ENCODE measurements at regions not wholly inside any gene's neighbourhood (a gene's known extent, or its start where the extent isn't known, plus 50 kb on each side); places are given as distances from the start of the nearest gene placed in this dataset.
"Not testable (repeated sequence)": the region's sequence is repeated elsewhere in the genome, so short reads cannot be mapped to it uniquely, and the experiment has no call there.

- DNase-seq (ENCODE audit: low spot score), result peak; percentile 95
These were observed 50.0 kb upstream of the ACYP2 start for GRCh38 chr2:54065411-54065810.

GRCh38 chr2:54063967-54064535 lies 51.4 kb upstream of the ACYP2 start:
- DNase-seq (ENCODE audit: low spot score), result no peak

- no peak for DNase-seq (ENCODE audit: low spot score)
These were observed 53.0 kb upstream of the ACYP2 start for GRCh38 chr2:54062401-54062800.

DNA sequence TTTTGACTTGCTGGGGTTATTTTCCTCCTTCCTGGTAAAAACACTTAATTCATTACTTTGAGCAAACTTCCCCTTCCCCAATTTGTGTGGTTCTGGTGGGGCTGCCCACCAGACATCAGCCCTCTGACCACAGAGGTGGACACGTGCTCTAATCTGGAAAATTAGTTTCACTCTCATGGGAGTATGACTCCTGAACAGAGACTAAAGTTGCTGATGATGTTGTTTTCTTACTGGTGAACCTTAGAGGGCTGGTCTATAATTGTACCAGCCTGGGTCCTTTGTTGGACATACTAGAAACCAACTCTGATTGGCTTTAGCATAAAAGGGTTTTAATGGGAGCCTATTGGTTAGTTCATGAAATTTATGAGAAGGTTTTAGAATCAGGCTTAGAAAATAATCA lies 54.1 kb upstream of the ACYP2 start:
- DNase-seq (ENCODE audit: low spot score), result no peak

- DNase-seq (ENCODE audit: low spot score), result peak; percentile 30
These were observed 55.4 kb upstream of the ACYP2 start for GRCh38 chr2:54059986-54060385.

DNA sequence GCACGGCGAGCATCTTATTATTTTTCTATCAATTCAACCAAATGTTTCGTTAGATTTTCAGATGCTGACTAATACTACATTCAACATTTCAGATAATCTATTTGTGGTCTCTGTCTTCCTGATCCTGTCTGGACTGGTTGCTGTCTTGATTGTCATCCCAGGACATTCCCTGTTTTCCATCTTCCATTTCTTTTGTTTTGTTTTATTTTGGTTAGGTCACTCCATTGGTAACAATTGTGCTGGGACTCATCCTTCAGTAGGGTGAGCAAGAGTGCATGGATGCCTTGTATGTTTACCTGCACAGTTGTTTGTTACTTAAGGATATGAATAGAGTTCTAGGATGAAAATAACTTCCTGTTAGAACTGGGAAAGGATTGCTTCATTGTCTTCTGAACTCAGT lies 55.9 kb upstream of the ACYP2 start:
- DNase-seq (ENCODE audit: low spot score), result peak; percentile 21

DNA sequence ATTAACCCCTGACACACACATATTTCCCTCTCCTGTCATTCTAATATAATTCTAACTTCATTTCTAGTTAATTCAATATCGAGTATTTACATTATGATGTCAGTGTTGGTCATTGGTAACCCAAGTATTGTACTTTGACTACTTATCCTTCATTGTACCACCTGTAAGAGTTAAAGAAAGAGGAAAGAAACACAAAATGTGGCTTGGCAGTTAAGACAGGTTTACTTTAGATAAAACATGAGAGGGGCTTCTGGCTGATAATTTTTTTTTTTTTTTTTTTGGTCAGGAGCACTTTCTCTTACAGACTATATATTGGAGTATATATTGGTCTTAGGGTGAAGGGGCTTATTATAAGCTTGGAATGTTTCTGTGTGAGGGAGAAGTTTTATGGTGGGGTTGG lies 57.0 kb upstream of the ACYP2 start:
- no peak for DNase-seq (ENCODE audit: low spot score)

GRCh38 chr2:54054774-54055173 lies 60.6 kb upstream of the ACYP2 start:
- no peak for DNase-seq (ENCODE audit: low spot score)

- DNase-seq (ENCODE audit: low spot score), result no peak
These were observed 61.1 kb upstream of the ACYP2 start for GRCh38 chr2:54054271-54054670.

DNA sequence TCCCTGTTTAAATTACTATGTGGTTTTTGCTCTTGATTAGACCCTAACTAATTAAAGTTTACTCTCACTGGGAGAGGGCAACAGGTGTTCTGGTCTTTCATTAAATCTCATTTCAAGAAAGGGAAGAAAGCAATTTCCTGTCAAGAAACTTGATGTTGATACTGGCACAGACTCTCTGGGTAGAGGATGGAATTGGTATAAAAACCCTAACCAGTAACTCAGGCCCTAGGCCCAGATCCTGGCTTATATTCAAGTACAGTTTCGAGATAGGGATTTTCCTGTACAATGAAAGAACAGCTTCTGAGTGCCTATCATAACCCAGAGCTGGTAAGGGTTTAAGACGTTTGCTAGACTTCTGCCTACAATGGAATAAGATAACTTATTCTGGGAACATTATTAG lies 61.6 kb upstream of the ACYP2 start:
- DNase-seq (ENCODE audit: low spot score), result no peak

- peak; percentile 11 for DNase-seq (ENCODE audit: low spot score)
These were observed 62.3 kb upstream of the ACYP2 start for GRCh38 chr2:54052825-54053718.

- DNase-seq (ENCODE audit: low spot score), result no peak
These were observed 65.0 kb upstream of the ACYP2 start for GRCh38 chr2:54050445-54050844.

DNA sequence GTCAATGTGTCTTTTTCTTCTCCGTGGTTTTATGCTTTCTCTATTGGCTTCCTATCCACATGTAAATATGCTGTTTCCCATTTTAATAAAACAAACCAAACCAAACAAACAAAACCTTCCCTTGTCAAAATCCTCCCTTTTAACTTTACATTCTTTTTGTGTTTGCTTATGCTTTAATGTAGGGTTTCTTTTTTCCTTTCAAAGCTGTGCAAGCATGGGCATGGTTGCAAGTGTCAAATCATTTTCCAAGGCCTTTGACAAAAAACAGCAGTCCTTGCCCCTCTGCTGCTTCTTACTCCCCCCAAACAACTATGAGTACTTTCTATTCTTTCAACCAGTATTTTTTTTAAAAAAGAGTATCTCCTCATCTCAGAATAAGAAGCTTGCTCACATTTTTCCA lies 66.0 kb upstream of the ACYP2 start:
- DNase-seq (ENCODE audit: low spot score), result no peak

GRCh38 chr2:54048896-54049295 lies 66.5 kb upstream of the ACYP2 start:
- not testable (repeated sequence) for DNase-seq (ENCODE audit: low spot score)

DNA sequence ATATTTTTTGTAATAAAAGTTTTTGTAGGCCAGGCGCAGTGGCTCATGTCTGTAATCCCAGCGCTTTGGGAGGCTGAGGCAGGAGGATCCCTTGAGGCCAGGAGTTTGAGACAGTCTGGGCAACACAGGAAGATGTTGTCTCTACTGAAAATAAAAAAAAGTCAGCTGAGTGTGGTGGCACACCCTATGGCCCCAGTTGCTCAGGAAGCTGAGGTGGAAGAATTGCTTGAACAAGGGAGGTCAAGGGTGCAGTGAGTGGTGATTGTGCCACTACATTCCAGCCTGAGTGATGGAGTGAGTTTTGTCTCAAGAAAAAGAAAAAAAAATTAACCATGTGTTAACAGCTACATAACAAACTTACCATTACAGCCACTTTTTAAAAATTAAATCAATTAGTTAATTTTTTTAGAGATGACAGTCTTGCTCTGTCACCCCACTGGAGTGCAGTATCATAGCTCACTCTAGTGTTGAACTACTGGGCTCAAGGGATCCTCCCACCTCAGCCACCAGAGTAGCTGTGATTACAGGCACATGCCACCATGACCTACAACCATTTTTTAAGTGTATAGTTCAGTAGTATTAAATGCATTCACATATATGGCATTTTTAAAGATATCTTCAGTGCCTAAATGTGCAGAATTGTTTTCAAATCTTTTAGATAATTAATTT lies 67.2 kb upstream of the ACYP2 start:
- DNase-seq (ENCODE audit: low spot score), result no peak

GRCh38 chr2:54047658-54048057 lies 67.8 kb upstream of the ACYP2 start:
- no peak for DNase-seq (ENCODE audit: low spot score)

DNA sequence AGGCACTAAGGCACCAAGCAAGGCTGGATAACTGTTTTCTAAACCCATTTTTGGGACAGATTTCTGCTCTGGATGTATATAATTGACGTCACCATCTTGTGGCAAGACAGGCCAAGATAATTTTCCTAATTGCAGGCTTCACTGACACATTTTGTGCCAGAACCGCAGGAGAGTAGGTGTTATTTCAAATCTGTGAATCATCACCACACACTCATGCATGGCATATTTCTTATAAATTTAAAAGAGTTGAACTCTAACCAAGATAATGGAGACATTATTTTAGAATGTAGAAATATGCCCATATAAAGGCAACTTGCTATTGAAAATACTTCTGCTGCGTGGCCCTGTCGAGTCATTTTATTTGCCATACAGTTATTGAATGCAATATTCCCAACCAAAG lies 68.3 kb upstream of the ACYP2 start:
- no peak for DNase-seq (ENCODE audit: low spot score)

- DNase-seq (ENCODE audit: low spot score), result no peak
These were observed 72.3 kb upstream of the PSME4 start for GRCh38 chr2:54042897-54043620.

GRCh38 chr2:54042341-54042740 lies 71.5 kb upstream of the PSME4 start:
- peak; percentile 49 for DNase-seq (ENCODE audit: low spot score)

DNA sequence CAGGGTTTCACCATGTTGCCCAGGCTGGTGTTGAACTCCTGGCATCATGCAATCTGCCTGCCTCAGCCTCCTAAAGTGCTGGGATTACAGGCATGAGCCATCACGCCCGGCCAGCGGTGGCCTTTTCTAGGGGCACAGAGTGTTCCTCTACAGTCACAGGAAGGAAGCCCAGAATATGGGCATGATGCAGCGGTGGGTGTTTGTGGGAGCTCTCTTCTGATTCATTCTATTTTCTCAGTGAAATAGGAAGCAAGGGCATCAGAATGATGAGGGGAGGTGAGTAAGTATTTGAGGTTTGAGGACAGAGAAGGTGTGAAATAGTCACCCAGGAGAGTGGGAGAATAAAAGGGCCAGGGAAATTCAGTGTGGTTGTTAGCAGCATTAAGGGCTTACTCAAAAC lies 70.3 kb upstream of the PSME4 start:
- DNase-seq (ENCODE audit: low spot score), result no peak

GRCh38 chr2:54040685-54041084 lies 69.9 kb upstream of the PSME4 start:
- DNase-seq (ENCODE audit: low spot score), result no peak

GRCh38 chr2:54040250-54040649 lies 69.5 kb upstream of the PSME4 start:
- no peak for DNase-seq (ENCODE audit: low spot score)

DNA sequence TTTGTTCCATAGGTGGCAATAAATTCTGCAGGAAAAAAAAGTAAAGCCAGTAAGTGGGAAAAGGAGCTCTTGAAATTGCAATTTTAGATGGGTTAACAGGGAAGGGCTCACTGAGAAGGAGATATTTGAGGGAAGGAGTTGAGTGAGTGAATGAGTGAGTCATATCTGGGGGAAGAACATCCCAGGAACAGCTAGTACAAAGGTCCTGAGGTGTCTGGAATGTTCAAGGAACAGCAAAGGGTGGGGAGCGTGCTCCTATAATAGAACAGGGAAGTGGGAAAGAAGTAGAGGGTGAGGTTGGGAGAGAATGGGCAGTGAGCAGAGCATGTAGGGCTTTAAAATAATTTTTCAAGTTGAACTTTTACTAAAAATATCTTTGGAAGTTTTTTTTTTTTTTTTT lies 68.0 kb upstream of the PSME4 start:
- no peak for DNase-seq (ENCODE audit: low spot score)

Data from AG08395 (cell line).